Aorta (tissue), 5 donors: ENCODE measurements at regions not wholly inside any gene's neighbourhood (a gene's known extent, or its start where the extent isn't known, plus 50 kb on each side); places are given as distances from the start of the nearest gene placed in this dataset.
"Not testable (repeated sequence)": the region's sequence is repeated elsewhere in the genome, so short reads cannot be mapped to it uniquely, and the experiment has no call there.

Experiments
- ATAC-seq: fragments of 200-7000 bp; cut with Tn5 transposase; one replicate; pipeline ENCODE4 v1.9.1; 2022; ENCODE audit warnings: moderate library complexity; ENCODE audit not compliant: low FRiP score
- DNase-seq, 2 donors: peaks; one replicate each; pipeline ENCODE4 v3.0.0-alpha.2; 2020
- H3K27ac ChIP-seq, 2 donors: one replicate each; pipeline ENCODE4 v1.5.1; 2013; ENCODE audit warnings: low read length in 2 of 2, mild to moderate bottlenecking in 2 of 2, moderate library complexity in 2 of 2, control low read depth in 1 of 2, inconsistent platforms in 1 of 2, low read depth in 1 of 2
- H3K27me3 ChIP-seq, 2 donors: one replicate each; pipeline ENCODE4 v1.6.1; 2013; ENCODE audit warnings: control low read depth in 1 of 2, low read length in 1 of 2, mild to moderate bottlenecking in 1 of 2, moderate library complexity in 1 of 2; ENCODE audit not compliant: insufficient read depth in 2 of 2, control insufficient read depth in 1 of 2
- H3K36me3 ChIP-seq, 2 donors: one replicate each; pipeline ENCODE4 v1.6.1; 2013; ENCODE audit warnings: control low read depth in 1 of 2, low read length in 1 of 2, mild to moderate bottlenecking in 1 of 2; ENCODE audit not compliant: insufficient read depth in 2 of 2, control insufficient read depth in 1 of 2
- H3K4me1 ChIP-seq, 2 donors: one replicate each; pipeline ENCODE4 v1.6.1; 2013; ENCODE audit warnings: low read length in 2 of 2, control low read depth in 1 of 2, mild to moderate bottlenecking in 1 of 2, moderate library complexity in 1 of 2; ENCODE audit not compliant: insufficient read depth in 2 of 2, control insufficient read depth in 1 of 2
- H3K4me3 ChIP-seq, 2 donors: one replicate each; pipeline ENCODE4 v1.5.1; 2013; ENCODE audit warnings: low read length in 2 of 2, control low read depth in 1 of 2, mild to moderate bottlenecking in 1 of 2
- H3K9me3 ChIP-seq: one replicate; pipeline ENCODE4 v1.6.1; 2013; ENCODE audit warnings: mild to moderate bottlenecking, low read length; ENCODE audit not compliant: control insufficient read depth
- WGBS, 2 donors: extraction: QIAGEN DNeasy Blood & Tissue Kit; methylation state at CpG; one replicate each; pipeline ENCODE4 v1.1.7; 2013; 5-methylcytosine and 5-hydroxymethylcytosine counted together
- intact Hi-C, 2 donors: fragments of 100-400 bp; cut with DNase I; formaldehyde crosslinking; loops; one replicate each; pipeline versions ENCODE4 v1.14.2 to v1.15.0; 2022
- donor health status: healthy with polysubstance abuse.
- donor health status: Bipolar disorder and iron deficiency.
- donor health status: DM: no; HTN: no; CAD: no.
- donor health status: DM: no; HTN: no; CAD: no.
- donor health status: DM: yes; HTN: yes; CAD: no.

GRCh38 chr15:56568466-56569167 lies 103.7 kb upstream of the MNS1 start:
- ATAC-seq: no peak

GRCh38 chr15:56557415-56557814 lies 92.5 kb upstream of the MNS1 start:
- Histone ChIP-seq H3K27ac (no peak overlapping the region), H3K27me3 (no peaks in the 10 kb centered on the region), H3K4me1 (no peaks in the 10 kb centered on the region), H3K9me3 (no peaks in the 10 kb centered on the region), H3K4me3 (no peak overlapping the region), H3K36me3 (no peaks in the 10 kb centered on the region)
- ATAC-seq (no peak), DNase-seq (no peak)
- intact Hi-C loops: no loop called here

More at GRCh38 chr15:56568466-56569167, 103.7 kb upstream of the MNS1 start:
- Histone ChIP-seq H3K27me3 (no peaks in the 10 kb centered on the region), H3K27ac (no peak overlapping the region), H3K9me3 (peaks cover 2% of the 10 kb centered on the region), H3K4me3 (no peak overlapping the region), H3K36me3 (no peaks in the 10 kb centered on the region), H3K4me1 (no peaks in the 10 kb centered on the region)
- 80 to 84% methylated on average over 4 of the region's 4 CpGs for WGBS, 2 donors
- intact Hi-C loops: no loop called here
- no peak for DNase-seq

GRCh38 chr15:56553486-56553885 lies 88.5 kb upstream of the MNS1 start:
- ATAC-seq (no peak), DNase-seq (no peak)
- Histone ChIP-seq H3K4me1 (no peaks in the 10 kb centered on the region), H3K9me3 (peaks cover 1% of the 10 kb centered on the region), H3K36me3 (no peaks in the 10 kb centered on the region), H3K27me3 (no peaks in the 10 kb centered on the region), H3K4me3 (no peak overlapping the region), H3K27ac (no peak overlapping the region)
- WGBS, 2 donors: 80 to 84% methylated on average over 1 of the region's 1 CpG
- intact Hi-C loops: no loop called here

GRCh38 chr15:56552659-56553058 lies 87.7 kb upstream of the MNS1 start:
- H3K4me3 ChIP-seq: no peak overlapping the region
- DNase-seq: no peak
- no peaks in the 10 kb centered on the region for H3K27me3 ChIP-seq
- intact Hi-C loops: no loop called here
- peaks cover 1% of the 10 kb centered on the region for H3K9me3 ChIP-seq
- WGBS, 2 donors: 81 to 92% methylated on average over 1 of the region's 1 CpG
- H3K4me1 ChIP-seq: no peaks in the 10 kb centered on the region
- no peak overlapping the region for H3K27ac ChIP-seq
- ATAC-seq: no peak
- H3K36me3 ChIP-seq: no peaks in the 10 kb centered on the region

GRCh38 chr15:56540570-56540969 lies 75.6 kb upstream of the MNS1 start:
- H3K4me1 ChIP-seq, ATAC-seq, intact Hi-C loops, H3K4me3 ChIP-seq, DNase-seq, H3K9me3 ChIP-seq, H3K27me3 ChIP-seq, H3K27ac ChIP-seq, H3K36me3 ChIP-seq: not testable (repeated sequence)
- 90 to 92% methylated on average over 23 to 24 of the region's 24 CpGs for WGBS, 2 donors

- H3K27ac ChIP-seq, ATAC-seq, H3K4me3 ChIP-seq, H3K9me3 ChIP-seq, H3K27me3 ChIP-seq, H3K36me3 ChIP-seq, H3K4me1 ChIP-seq, intact Hi-C loops: not testable (repeated sequence)
- peak in 1 of 2 donors; percentile 66 for DNase-seq
- WGBS, 2 donors: 96 to 98% methylated on average over 21 to 22 of the region's 22 CpGs
Measured at GRCh38 chr15:56540157-56540556, 75.2 kb upstream of the MNS1 start.

- DNase-seq (no peak), ATAC-seq (no peak)
- intact Hi-C loops: no loop called here
- no peak overlapping the region for H3K27ac ChIP-seq
- no peaks in the 10 kb centered on the region for H3K36me3 ChIP-seq
- H3K4me1 ChIP-seq: no peaks in the 10 kb centered on the region
- no peak overlapping the region for H3K4me3 ChIP-seq
- H3K27me3 ChIP-seq: no peaks in the 10 kb centered on the region
- H3K9me3 ChIP-seq: no peaks in the 10 kb centered on the region
- WGBS, 2 donors: 90 to 95% methylated on average over 7 of the region's 7 CpGs
Measured at GRCh38 chr15:56538901-56539545, 74.1 kb upstream of the MNS1 start.

- Histone ChIP-seq H3K4me3 (no peak overlapping the region), H3K27ac (no peak overlapping the region), H3K9me3 (no peaks in the 10 kb centered on the region), H3K4me1 (peaks cover 0 to 1% of the 10 kb centered on the region in 2 donors), H3K27me3 (no peaks in the 10 kb centered on the region), H3K36me3 (no peaks in the 10 kb centered on the region)
- ATAC-seq (no peak), DNase-seq (peak; percentile 51 to 73)
- intact Hi-C loops: no loop called here
- 78% methylated on average over 4 of the region's 4 CpGs for WGBS, 2 donors
Measured at GRCh38 chr15:56537881-56538280, 72.9 kb upstream of the MNS1 start.

- Histone ChIP-seq H3K27me3 (no peaks in the 10 kb centered on the region), H3K9me3 (no peaks in the 10 kb centered on the region), H3K27ac (no peak overlapping the region), H3K4me3 (no peak overlapping the region), H3K36me3 (no peaks in the 10 kb centered on the region), H3K4me1 (peaks cover 0 to 1% of the 10 kb centered on the region in 2 donors)
- DNase-seq: no peak
- intact Hi-C loops: no loop called here
- WGBS, 2 donors: 73 to 79% methylated on average over 4 of the region's 4 CpGs
- ATAC-seq: no peak
Measured at GRCh38 chr15:56534728-56535127, 69.8 kb upstream of the MNS1 start.
